SK-N-MC (cell line): ENCODE measurements at regions not wholly inside any gene's neighbourhood (a gene's known extent, or its start where the extent isn't known, plus 50 kb on each side); places are given as distances from the start of the nearest gene placed in this dataset.

Source experiments
- EZH2 ChIP-seq: fragments of 200-600 bp; sonication (generic); IDR thresholded peaks from one replicate; pipeline ENCODE4 v1.6.1; 2017; ENCODE audit warnings: antibody characterized with exemption
- POLR2AphosphoS5 ChIP-seq: IDR thresholded peaks from 2 replicates; pipeline ENCODE4 v1.6.1; 2012; ENCODE audit warnings: mild to moderate bottlenecking, low read depth, low read length, borderline replicate concordance

- no peak for TF ChIP-seq EZH2
- no peak for TF ChIP-seq POLR2AphosphoS5
Observed at GRCh38 chr14:98964171-98964570, 307.8 kb downstream of the BCL11B start.
